WTC11 (cell line): ENCODE measurements at regions not wholly inside any gene's neighbourhood (a gene's known extent, or its start where the extent isn't known, plus 50 kb on each side); places are given as distances from the start of the nearest gene placed in this dataset.

Experiments
- ATAC-seq: fragments of 200-7000 bp; cut with Tn5 transposase; 2 replicates; pipeline ENCODE4 v1.10.0; 2021; ENCODE audit warnings: mild to moderate bottlenecking, moderate library complexity
- CTCF ChIA-PET: fragments of 300-600 bp; sonication (Branson Sonifier 250); formaldehyde crosslinking; loops from one replicate; lab custom pipeline; 2021; ENCODE audit warnings: antibody characterized with exemption; lab: Charles Lee
- POLR2A ChIA-PET: fragments of 350-600 bp; sonication (Branson Sonifier 250); formaldehyde crosslinking; loops from one replicate; lab custom pipeline; 2021; ENCODE audit warnings: antibody characterized with exemption; lab: Charles Lee
- DNase-seq: peaks from one replicate; pipeline ENCODE4 v3.0.0; 2021; ENCODE audit warnings: low spot score
- H3K27ac Mint-ChIP-seq: 2 replicates; pipeline ENCODE4 v1.8.0; 2021; ENCODE audit warnings: mixed read lengths
- H3K27me3 Mint-ChIP-seq: 2 replicates; pipeline ENCODE4 v1.8.0; 2021; ENCODE audit warnings: low read depth, mild to moderate bottlenecking, moderate library complexity, mixed read lengths
- H3K36me3 Mint-ChIP-seq: 2 replicates; pipeline ENCODE4 v1.8.0; 2021; ENCODE audit warnings: mixed read lengths
- H3K4me1 Mint-ChIP-seq: 2 replicates; pipeline ENCODE4 v1.8.0; 2022; ENCODE audit warnings: mixed read lengths
- H3K4me3 Mint-ChIP-seq: 2 replicates; pipeline ENCODE4 v1.8.0; 2021; ENCODE audit warnings: mild to moderate bottlenecking, moderate library complexity, mixed read lengths
- H3K9me3 Mint-ChIP-seq: 2 replicates; pipeline ENCODE4 v1.8.0; 2021; ENCODE audit warnings: mixed read lengths
- ATF1 ChIP-seq: sonication (generic); formaldehyde crosslinking; IDR thresholded peaks from 2 replicates; pipeline ENCODE4 v1.8.1; 2023; ENCODE audit warnings: mild to moderate bottlenecking, moderate library complexity, missing genetic modification reagents
- CBFB ChIP-seq: sonication (generic); formaldehyde crosslinking; IDR thresholded peaks from 2 replicates; pipeline ENCODE4 v1.8.1; 2022; ENCODE audit warnings: mild to moderate bottlenecking, low read depth, missing genetic modification reagents
- CREB1 ChIP-seq: sonication (generic); formaldehyde crosslinking; IDR thresholded peaks from 2 replicates; pipeline ENCODE4 v1.8.0; 2023; ENCODE audit warnings: mild to moderate bottlenecking, missing genetic modification reagents
- E2F5 ChIP-seq: sonication (generic); formaldehyde crosslinking; IDR thresholded peaks from 2 replicates; pipeline ENCODE4 v1.8.1; 2022; ENCODE audit warnings: mild to moderate bottlenecking, moderate library complexity, missing genetic modification reagents
- ELF4 ChIP-seq: sonication (generic); formaldehyde crosslinking; IDR thresholded peaks from 2 replicates; pipeline ENCODE4 v1.8.1; 2022; ENCODE audit warnings: low read depth, mild to moderate bottlenecking, moderate library complexity, missing genetic modification reagents
- FOXP1 ChIP-seq: sonication (generic); formaldehyde crosslinking; IDR thresholded peaks from 2 replicates; pipeline ENCODE4 v1.8.0; 2022; ENCODE audit warnings: missing genetic modification reagents, mild to moderate bottlenecking, moderate library complexity, borderline replicate concordance
- FOXP4 ChIP-seq: sonication (generic); formaldehyde crosslinking; IDR thresholded peaks from 2 replicates; pipeline ENCODE4 v1.8.0; 2022; ENCODE audit warnings: mild to moderate bottlenecking, missing genetic modification reagents
- IRF2 ChIP-seq: sonication (generic); formaldehyde crosslinking; IDR thresholded peaks from 2 replicates; pipeline ENCODE4 v1.8.0; 2022; ENCODE audit warnings: low read depth, missing genetic modification reagents, borderline replicate concordance
- MLX ChIP-seq: sonication (generic); formaldehyde crosslinking; IDR thresholded peaks from 2 replicates; pipeline ENCODE4 v1.8.1; 2023; ENCODE audit warnings: mild to moderate bottlenecking, missing genetic modification reagents, moderate library complexity
- NFATC4 ChIP-seq: fragments of 250-450 bp; sonication (Bioruptor Pico); IDR thresholded peaks from 2 replicates; pipeline ENCODE4 v1.9.0; 2021; ENCODE audit warnings: mild to moderate bottlenecking
- PRDM15 ChIP-seq: sonication (generic); formaldehyde crosslinking; IDR thresholded peaks from 2 replicates; pipeline ENCODE4 v1.8.0; 2022; ENCODE audit warnings: missing genetic modification reagents
- PREB ChIP-seq: sonication (generic); formaldehyde crosslinking; IDR thresholded peaks from 2 replicates; pipeline ENCODE4 v1.8.1; 2022; ENCODE audit warnings: mild to moderate bottlenecking, missing genetic modification reagents, moderate library complexity, borderline replicate concordance
- RELA ChIP-seq: sonication (generic); formaldehyde crosslinking; IDR thresholded peaks from 2 replicates; pipeline ENCODE4 v1.8.1; 2022; ENCODE audit warnings: missing genetic modification reagents, mild to moderate bottlenecking, borderline replicate concordance
- RORB ChIP-seq: fragments of 250-450 bp; sonication (Bioruptor Pico); IDR thresholded peaks from 2 replicates; pipeline ENCODE4 v1.9.0; 2021; ENCODE audit warnings: mild to moderate bottlenecking
- SMAD3 ChIP-seq: sonication (generic); formaldehyde crosslinking; IDR thresholded peaks from 2 replicates; pipeline ENCODE4 v1.8.0; 2022; ENCODE audit warnings: missing genetic modification reagents, mild to moderate bottlenecking, borderline replicate concordance
- ZNF219 ChIP-seq: sonication (generic); formaldehyde crosslinking; IDR thresholded peaks from 2 replicates; pipeline ENCODE4 v1.8.0; 2023; ENCODE audit warnings: missing genetic modification reagents, mild to moderate bottlenecking, borderline replicate concordance
- ZNF416 ChIP-seq: fragments of 250-450 bp; sonication (Bioruptor Pico); IDR thresholded peaks from 2 replicates; pipeline ENCODE4 v1.9.0; 2021; ENCODE audit warnings: mild to moderate bottlenecking, inconsistent platforms
- TF ChIP-seq, protein P1 (sequence below): sonication (generic); formaldehyde crosslinking; IDR thresholded peaks from 2 replicates; pipeline ENCODE4 v1.8.0; 2023; ENCODE audit warnings: missing genetic modification reagents
- TF ChIP-seq, protein P2 (sequence below): fragments of 250-450 bp; sonication (Bioruptor Pico); IDR thresholded peaks from 2 replicates; pipeline ENCODE4 v1.8.0; 2021; ENCODE audit warnings: mild to moderate bottlenecking
- TF ChIP-seq, protein P3 (sequence below): sonication (generic); formaldehyde crosslinking; IDR thresholded peaks from 2 replicates; pipeline ENCODE4 v1.8.1; 2023; ENCODE audit warnings: mild to moderate bottlenecking, moderate library complexity, missing genetic modification reagents
- TF ChIP-seq, protein P4 (sequence below): fragments of 250-450 bp; sonication (Bioruptor Pico); IDR thresholded peaks from 2 replicates; pipeline ENCODE4 v1.9.0; 2021; ENCODE audit warnings: mild to moderate bottlenecking
- TF ChIP-seq, protein P5 (sequence below): sonication (generic); formaldehyde crosslinking; IDR thresholded peaks from 2 replicates; pipeline ENCODE4 v1.8.0; 2022; ENCODE audit warnings: mild to moderate bottlenecking, missing genetic modification reagents

- Mint-ChIP-seq H3K4me1 (peaks cover 4% of the 10 kb centered on the region; the same call in 1 of the 2 replicates), H3K4me3 (no peak overlapping the region), H3K27ac (no peak overlapping the region), H3K27me3 (no peaks in the 10 kb centered on the region)
- DNase-seq = no peak
- no peak for ATAC-seq
- ChIA-PET POLR2A (no interaction called here), CTCF (no interaction called here)
- TF ChIP-seq PREB = no peak
- no peak for TF ChIP-seq RELA (CRISPR knock-in tag)
- no peak for TF ChIP-seq CREB1
- TF ChIP-seq, protein P1, sequence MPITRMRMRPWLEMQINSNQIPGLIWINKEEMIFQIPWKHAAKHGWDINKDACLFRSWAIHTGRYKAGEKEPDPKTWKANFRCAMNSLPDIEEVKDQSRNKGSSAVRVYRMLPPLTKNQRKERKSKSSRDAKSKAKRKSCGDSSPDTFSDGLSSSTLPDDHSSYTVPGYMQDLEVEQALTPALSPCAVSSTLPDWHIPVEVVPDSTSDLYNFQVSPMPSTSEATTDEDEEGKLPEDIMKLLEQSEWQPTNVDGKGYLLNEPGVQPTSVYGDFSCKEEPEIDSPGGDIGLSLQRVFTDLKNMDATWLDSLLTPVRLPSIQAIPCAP (CRISPR knock-in tag) = no peak
- no peak for TF ChIP-seq ZNF416 (CRISPR knock-in tag)
- TF ChIP-seq SMAD3 (CRISPR knock-in tag) = no peak
- TF ChIP-seq, all 79 proteins: peak for 0
- peaks cover 66% of the 10 kb centered on the region for H3K9me3 Mint-ChIP-seq
- peaks cover 37% of the 10 kb centered on the region for H3K36me3 Mint-ChIP-seq
Measured at GRCh38 chr11:39975091-39975490, 1484.4 kb downstream of the LRRC4C start.

GRCh38 chr11:39972461-39972860 lies 1487.0 kb downstream of the LRRC4C start:
- peaks cover 4% of the 10 kb centered on the region; the same call in 1 of the 2 replicates for H3K4me1 Mint-ChIP-seq
- peaks cover 77% of the 10 kb centered on the region for H3K9me3 Mint-ChIP-seq
- peaks cover 52% of the 10 kb centered on the region for H3K36me3 Mint-ChIP-seq
- H3K27me3 Mint-ChIP-seq = no peaks in the 10 kb centered on the region; the same call in 1 of the 2 replicates
- ChIA-PET CTCF (no interaction called here), POLR2A (no interaction called here)
- H3K27ac Mint-ChIP-seq = no peak overlapping the region
- H3K4me3 Mint-ChIP-seq = no peak overlapping the region
- ATAC-seq = no peak
- no peak for DNase-seq
- TF ChIP-seq IRF2 (CRISPR knock-in tag) (no peak), FOXP4 (CRISPR knock-in tag) (no peak), FOXP1 (CRISPR knock-in tag) (no peak), ZNF219 (CRISPR knock-in tag) (no peak), ELF4 (CRISPR knock-in tag) (no peak), ATF1 (CRISPR knock-in tag) (no peak), RORB (no peak), PRDM15 (no peak), E2F5 (no peak), CBFB (CRISPR knock-in tag) (no peak), MLX (CRISPR knock-in tag) (no peak), NFATC4 (CRISPR knock-in tag) (no peak)
- TF ChIP-seq, protein P2, sequence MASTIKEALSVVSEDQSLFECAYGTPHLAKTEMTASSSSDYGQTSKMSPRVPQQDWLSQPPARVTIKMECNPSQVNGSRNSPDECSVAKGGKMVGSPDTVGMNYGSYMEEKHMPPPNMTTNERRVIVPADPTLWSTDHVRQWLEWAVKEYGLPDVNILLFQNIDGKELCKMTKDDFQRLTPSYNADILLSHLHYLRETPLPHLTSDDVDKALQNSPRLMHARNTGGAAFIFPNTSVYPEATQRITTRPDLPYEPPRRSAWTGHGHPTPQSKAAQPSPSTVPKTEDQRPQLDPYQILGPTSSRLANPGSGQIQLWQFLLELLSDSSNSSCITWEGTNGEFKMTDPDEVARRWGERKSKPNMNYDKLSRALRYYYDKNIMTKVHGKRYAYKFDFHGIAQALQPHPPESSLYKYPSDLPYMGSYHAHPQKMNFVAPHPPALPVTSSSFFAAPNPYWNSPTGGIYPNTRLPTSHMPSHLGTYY (CRISPR knock-in tag) = no peak
- TF ChIP-seq, protein P3, sequence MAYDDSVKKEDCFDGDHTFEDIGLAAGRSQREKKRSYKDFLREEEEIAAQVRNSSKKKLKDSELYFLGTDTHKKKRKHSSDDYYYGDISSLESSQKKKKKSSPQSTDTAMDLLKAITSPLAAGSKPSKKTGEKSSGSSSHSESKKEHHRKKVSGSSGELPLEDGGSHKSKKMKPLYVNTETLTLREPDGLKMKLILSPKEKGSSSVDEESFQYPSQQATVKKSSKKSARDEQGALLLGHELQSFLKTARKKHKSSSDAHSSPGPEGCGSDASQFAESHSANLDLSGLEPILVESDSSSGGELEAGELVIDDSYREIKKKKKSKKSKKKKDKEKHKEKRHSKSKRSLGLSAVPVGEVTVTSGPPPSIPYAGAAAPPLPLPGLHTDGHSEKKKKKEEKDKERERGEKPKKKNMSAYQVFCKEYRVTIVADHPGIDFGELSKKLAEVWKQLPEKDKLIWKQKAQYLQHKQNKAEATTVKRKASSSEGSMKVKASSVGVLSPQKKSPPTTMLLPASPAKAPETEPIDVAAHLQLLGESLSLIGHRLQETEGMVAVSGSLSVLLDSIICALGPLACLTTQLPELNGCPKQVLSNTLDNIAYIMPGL = no peak
- TF ChIP-seq, protein P4, sequence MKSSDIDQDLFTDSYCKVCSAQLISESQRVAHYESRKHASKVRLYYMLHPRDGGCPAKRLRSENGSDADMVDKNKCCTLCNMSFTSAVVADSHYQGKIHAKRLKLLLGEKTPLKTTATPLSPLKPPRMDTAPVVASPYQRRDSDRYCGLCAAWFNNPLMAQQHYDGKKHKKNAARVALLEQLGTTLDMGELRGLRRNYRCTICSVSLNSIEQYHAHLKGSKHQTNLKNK (CRISPR knock-in tag) = no peak
- TF ChIP-seq, protein P5, sequence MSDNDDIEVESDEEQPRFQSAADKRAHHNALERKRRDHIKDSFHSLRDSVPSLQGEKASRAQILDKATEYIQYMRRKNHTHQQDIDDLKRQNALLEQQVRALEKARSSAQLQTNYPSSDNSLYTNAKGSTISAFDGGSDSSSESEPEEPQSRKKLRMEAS (CRISPR knock-in tag) = no peak
